RPMI7951 (cell line): ENCODE measurements at regions not wholly inside any gene's neighbourhood (a gene's known extent, or its start where the extent isn't known, plus 50 kb on each side); places are given as distances from the start of the nearest gene placed in this dataset.

Source experiments
- DNase-seq: peaks from one replicate; pipeline ENCODE4 v3.0.0-alpha.2; 2012; ENCODE audit warnings: low read depth

DNA sequence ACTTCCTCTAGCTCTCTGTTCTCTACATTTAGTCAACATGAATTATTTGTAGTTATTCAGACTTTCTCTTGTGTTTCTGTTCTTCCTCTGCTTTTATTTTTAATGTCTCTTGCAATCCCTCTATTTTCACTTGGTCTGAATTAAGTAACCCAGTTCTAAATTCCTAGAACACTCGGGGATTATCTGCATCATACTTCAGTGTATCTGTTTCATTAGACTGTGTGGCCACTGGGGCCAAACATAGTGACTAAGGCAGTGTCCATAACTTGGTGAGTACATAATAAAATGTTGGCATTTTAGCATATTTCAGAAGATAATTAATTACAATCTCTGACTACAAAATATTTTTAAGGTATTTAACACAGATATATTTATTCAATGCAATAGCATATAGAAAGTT lies 1087.2 kb upstream of the B3GALT2 start:
- no peak for DNase-seq

DNA sequence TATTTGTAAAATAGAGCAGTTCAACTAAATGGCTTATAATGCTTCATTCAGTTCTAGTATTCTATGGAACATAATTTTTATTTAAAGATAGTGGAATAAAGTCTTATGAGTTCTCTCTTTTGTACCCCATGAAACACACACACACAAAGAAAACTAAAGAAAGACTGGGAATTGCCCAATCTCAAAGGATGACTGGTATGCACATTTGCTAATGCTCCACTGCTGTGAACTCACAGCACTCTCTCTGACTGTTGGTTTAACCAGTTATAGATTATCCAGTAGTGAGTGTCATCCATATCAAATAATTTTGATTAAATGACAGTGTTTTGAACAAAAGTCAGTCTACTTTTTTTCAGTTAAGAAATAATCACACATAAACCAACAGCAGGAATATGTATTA lies 1082.4 kb upstream of the B3GALT2 start:
- DNase-seq: no peak

DNA sequence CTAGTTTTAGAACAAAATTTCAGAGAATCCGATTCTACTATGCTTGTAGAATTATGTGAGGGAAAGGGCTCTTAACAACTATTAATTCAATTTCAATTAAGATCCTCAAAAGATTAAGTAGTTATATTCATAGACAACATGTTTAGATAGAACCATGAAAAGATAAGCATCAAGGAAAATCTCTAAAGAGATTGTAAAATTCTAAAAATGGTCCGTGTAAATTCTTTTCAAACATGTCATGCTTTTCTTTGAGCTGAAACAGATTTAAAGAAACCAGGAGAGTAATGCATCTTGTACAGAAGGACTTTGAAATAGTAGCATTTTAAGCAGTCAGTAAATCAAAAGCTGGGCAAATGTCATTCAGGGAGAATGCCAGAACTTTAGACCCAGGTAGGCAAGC lies 1080.6 kb upstream of the B3GALT2 start:
- DNase-seq: no peak

DNA sequence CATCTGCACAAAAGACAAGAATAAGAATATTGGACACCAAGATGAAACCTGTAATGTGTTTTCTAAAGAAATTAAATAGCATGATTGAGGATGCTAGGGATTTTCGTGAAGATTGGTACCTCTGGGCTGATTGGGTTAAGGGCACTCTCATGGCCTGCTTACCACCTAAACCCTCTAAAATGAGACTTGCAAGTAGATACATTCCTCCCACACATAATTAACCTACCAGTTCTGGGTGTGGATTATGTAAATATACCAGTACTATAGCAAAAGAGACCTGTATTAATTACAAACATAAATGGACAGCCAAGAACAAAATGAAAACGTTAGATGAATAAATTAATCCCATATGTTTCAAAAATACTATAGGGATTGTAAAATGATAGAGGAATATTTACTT lies 1069.6 kb upstream of the B3GALT2 start:
- DNase-seq: no peak

DNA sequence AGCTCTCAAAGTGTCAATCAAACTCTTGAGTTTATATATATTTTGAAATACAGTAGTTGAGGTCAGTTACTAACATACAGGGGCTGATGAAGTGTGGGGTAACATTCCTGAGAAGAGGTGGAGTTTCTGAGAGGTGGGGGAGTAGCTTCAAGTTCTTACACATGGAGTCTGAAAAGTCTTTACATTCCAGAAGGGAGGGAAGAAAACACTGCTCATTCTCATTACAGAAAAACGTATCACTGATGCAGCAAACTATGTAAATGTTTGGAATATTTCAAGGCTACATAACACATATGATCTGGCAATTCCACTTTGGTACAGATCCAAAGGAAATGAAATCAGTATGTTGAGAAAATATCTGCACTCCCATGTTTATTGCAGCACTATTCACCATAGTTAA lies 1065.8 kb upstream of the B3GALT2 start:
- DNase-seq: no peak

DNA sequence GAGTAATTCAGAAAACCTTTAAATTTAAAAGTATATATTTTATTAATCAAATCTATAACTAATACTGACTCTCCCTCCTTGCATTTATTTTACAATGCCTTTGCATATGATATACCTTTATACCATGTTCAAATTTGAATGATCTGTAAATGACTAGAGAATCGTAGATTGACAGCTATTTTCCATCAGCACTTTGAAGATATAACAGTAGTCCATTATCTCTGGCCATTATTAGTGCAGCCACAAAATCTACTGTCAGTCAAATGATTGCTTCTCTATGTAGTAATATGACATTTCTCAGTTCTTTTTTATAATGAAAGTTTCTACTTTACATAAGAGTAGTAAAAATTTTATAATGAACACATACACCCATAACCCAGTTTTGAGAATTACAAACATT lies 1054.8 kb upstream of the B3GALT2 start:
- no peak for DNase-seq

DNA sequence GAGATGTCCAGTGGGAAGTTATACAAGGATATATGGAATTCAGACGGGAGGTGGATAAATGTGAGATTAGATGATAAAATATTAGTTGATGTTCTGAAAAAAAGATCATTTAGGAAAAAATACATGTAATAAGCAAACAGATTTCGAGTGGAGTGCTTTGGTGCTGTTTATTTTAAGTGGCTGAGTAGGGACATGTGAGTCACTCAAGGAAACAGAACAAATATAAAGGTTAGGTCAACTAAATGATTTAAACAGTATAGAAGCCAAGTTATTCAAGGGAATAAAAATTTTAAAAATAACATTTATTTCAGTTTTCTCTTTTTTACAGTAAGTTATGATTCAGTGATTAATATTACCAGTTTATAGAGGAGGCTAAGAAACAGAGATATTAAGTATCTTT lies 1046.7 kb upstream of the B3GALT2 start:
- DNase-seq: no peak

DNA sequence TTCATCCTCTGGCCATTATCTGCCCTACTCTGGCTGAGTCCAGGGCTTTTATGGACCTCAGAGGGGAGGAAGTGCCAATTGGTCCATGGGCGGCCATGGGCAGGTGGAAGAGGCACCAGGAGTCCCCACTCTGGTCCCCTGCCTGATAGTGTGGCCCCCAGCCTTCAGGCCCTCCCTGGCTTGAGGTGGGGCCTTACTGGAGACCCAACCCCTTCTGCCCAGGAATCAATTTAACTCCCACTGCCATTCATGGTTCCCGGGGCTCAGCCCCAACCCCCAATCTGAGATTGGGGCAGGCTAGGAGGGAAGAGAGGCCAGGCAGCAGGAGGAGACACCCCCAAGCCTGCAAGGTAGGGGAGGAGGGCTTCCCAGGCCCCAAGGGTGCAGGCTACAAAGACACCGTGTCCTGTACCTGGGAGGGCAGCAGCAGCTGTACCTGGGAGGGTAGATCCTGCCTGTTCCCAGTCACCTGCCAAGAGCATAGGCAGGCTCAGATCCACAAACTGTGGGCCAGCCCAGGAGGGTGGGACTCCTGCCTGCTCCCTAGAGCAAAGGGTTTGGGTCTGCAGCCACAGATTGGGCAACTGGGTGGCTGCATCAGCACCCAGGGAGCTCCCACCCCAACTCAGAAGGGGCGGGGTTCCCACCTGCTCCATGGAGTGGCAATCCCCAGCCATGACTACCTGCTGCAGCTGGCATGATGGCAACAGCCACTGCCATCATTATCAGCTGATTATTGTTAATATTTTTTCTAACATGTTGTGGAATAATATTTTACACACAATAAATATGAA lies 1044.1 kb upstream of the B3GALT2 start:
- DNase-seq: no peak

DNA sequence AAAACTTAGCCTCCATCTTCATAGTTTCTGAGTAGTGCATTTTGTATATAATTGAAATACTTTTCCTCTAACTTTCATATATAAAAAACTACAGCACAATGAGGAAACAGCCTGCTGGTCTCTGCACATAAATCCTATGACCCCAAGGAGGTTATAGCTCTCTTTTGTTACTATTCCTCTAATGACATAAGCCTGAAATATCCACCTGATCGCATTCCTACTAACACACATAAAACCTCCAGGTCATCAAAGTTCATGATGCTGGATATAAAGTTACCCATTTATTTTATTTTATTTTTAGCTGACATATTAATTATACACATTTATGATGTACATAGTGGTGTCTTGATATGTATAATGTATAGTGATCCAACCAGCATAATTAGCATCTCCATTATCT lies 1042.0 kb upstream of the B3GALT2 start:
- DNase-seq: no peak

DNA sequence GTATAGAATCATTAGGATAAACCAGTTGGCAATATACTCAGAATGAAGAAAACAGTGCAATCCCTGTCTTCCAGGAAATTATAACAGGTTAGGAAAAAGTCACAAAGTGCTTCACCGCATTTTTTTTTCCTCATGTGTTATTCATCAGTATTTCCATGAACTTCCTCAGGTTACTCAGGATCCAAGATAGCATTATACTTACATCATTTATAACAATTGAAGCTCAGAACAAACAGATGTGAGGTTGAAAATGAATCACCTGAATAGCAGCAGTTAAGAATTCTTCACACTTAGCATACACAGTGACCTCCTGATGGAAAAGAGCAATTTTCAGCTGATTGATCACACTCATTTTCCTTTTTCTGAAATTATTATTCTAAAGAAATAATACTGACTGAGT lies 1040.7 kb upstream of the B3GALT2 start:
- DNase-seq: no peak

DNA sequence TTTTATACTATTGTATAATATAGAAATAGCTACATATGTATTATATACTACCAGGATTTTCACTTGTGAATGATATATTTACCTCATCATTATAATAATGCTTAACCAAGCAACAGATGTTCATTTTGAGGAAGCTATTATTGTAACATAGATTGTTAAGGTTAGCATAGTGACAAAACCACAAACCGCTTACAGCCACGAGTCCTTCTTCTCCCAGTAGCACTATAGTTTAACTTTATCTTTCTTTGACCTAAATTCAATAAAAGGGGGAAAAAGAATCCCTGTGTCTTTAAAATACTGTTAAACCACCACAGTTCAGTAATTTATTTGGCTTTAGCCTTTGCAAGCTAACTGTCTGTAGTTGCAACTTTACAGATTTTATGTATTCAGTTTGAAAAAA lies 1039.4 kb upstream of the B3GALT2 start:
- no peak for DNase-seq

DNA sequence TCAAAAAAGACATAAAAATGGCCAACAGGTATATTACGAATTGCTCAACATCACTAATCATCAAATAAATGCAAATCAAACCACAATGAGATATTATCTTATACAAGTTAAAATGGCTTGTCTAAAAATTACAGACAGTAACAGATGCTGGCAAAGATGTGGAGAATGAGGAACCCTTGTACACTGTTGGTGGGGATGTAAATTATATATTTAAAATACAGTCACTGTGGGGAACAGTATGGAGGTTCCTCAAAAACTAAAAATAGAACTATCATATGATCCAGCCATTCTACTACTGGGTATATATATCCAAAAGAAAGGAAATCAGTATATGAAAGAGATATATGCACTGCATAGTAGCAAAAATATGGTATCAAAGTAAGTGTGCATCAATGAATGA lies 1037.2 kb upstream of the B3GALT2 start:
- no peak for DNase-seq

DNA sequence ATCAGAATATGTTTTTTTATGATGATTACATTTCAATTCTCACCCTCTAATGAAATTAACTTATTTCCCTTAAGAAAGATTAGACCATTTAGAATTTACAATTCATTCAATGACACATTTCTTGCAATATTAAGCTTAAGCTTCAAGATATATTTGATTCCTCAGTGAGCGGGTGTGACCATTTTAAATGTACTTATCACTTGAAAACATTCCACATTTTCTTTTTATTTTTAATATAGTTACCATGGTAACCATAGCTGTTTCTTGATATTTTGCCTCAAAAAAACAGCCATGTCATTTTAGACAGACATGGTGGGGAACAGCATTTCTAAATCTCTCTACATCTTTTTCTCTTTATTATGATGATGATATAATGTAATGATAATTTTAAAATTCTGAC lies 1029.0 kb upstream of the B3GALT2 start:
- no peak for DNase-seq

DNA sequence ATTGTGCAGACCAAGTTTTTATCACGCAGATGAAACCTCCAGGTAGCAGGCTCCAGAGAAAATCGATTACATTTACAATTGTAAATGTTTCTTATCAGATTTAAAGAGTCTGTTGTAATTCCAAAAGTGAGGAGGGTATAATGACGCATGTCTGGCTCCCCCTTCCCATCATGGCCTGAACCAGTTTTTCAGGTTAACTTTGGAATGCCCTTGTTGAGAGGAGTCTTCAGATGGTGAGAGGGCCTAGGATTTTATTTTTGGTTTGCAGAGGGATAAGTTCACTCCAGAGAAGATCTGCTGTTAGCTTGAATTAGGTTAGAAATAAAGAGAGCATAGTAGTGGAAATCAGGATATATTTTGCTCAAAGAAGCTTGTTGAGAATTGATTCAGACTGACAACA lies 1028.3 kb upstream of the B3GALT2 start:
- no peak for DNase-seq

DNA sequence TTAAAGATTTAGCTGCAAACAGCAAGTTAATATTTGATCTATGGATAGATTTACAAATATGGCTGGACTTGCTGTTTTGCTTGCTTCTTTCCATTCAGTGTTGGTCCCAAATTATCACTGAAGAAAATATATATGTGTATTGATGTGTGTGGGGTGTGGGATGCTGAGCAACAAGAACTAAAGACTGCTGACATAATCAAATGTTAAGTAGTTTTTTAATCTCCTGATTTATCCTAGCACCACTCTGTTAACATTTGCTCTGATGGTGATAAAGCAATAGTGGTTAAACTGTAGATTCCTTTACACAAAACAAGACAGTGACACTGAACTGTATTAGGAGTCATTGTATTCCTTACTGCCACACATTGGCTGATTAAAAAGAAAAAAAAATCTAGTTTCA lies 1023.5 kb upstream of the B3GALT2 start:
- DNase-seq: no peak

DNA sequence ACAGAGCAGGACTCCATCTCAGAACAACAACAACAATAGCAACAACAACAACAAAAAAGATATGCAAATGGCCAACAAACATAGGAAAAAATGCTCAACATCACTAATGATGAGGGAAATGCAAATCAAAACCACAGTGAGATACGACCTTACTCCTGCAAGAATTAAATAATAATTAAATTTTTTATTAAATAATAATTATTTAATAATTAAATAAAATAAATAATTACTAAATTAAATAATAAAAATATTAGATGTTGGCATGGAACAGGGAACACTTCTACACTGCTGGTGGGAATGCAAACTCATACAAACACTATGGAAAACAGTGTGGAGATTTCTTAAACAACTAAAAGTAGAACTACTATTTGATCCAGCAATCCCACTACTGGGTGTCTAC lies 1022.3 kb upstream of the B3GALT2 start:
- DNase-seq: no peak

DNA sequence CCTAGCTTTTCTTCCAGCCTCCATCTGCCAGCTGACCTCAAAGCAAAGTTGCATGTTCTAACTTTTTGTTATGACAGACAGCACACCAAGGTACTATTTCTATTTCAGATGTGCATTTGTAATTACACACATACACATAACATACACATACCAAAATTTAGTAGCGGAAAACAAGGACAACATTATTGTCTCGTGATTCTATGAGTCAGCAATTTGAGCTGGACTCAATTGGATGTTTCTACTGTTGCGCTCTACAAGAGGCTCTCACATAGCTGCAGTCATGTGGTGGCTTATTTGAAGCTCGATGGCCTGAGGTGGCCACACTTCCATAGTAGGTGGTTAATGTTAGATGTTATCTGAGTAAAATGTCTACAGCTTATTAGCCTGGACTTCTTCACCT lies 1010.1 kb upstream of the B3GALT2 start:
- DNase-seq: no peak

DNA sequence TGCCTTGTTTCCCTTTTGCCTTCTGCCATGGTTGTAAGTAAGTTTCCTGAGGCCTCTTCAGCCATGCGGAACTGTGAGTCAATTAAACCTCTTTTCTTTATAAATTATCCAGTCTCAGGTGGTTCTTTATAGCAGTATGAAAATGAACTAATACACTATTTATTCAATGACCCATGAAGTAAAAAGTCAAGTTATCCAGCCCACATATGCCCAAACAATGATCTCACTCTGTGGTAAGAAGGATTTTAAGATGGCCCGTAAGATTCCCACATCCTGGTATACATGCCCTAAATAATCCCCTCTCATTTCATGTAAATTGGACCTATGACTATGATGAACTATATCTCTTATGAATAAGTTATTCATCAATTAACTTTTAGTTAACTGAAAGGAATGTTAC lies 1008.3 kb upstream of the B3GALT2 start:
- DNase-seq: no peak

DNA sequence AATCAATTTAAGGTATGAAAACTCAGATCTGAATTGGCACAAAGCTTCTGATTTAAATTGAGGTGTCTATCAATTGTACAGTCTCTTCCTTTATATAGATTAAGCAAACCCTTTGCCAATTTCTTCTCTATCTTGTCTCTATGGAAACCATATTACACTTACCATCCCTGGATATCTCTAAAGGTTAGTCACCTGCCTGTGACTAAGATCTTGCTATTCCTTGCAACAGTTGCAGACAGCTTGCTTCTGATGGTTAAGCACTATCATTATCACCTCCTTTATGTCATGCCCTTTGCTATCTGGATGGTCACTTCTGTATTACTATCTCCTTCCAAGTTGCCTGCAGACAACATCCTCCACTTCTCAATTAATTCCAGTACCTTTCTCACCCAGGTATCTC lies 998.6 kb upstream of the B3GALT2 start:
- DNase-seq: no peak

DNA sequence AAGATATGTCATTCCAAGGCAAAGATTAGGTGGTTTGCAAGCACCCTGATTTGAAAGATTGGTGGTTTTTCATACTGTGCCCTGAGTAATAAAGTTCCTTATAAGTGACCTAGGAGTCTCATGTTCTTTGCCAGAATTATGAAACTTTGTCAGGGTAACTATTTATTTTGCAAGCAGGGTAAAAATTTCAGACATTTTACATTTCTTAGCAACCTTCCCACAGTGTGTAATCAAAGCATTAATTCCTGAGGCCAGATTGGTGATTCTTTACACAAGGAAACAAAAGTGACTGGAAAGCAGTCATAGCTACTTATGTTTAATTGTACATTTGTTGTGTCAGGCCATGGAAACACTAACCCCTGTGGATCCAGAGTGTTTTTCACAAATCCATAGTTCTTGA lies 998.0 kb upstream of the B3GALT2 start:
- DNase-seq: no peak

DNA sequence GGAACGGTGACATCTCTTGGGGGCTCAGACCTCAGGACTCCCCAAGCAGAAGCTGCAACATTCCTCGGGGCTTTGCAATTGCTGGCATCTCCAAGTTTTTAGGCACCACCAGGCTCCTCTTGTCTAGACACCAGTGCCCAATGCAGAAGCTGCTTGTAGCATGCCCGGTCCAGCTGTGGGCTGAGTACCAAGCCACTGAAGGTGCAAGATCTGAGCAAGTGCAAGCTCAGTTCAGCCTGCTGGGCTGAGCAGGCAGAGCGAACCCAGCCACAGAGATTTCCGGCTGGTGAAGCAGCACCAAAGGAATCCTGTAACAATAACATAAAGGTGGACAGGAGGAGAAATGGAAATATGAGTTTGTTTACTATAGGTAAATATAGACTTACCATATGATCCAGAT lies 995.4 kb upstream of the B3GALT2 start:
- DNase-seq: no peak

DNA sequence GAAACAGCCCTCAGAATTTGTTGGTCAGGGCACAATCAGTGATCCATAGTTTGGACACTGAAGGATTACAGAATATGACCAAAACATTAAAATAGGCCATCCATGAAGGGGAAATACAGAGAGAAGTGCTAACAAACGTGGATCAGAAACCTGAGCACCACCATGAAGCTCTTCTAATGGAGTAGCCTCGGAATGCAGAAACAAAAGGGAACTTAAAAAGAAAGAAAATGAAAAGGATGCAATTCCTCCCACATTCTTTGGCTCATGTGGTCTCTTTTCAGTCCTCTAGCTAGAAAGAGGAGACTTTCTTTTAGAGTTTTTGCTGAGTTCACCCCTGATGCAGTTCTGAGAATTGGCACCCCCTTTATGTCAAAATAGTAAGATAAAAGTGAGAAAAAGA lies 989.8 kb upstream of the B3GALT2 start:
- DNase-seq: no peak

DNA sequence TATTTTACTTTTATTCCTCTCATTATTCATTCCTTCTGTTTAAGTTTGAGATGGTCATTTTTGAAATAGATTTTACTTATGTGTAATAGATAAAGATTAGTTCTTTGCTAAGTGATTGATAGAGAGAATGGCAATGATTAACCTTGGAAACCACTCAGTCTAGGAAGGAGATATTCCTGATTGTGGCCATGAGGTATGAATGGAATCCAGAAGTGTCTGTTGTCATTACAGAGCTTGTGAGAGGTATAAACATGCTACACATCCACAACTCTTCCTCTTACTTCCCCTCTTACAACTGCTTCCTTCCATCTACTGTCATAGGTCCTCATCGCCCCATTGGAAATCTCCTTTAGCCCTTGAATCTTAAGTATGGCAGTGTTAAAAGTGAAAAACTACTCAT lies 988.8 kb upstream of the B3GALT2 start:
- no peak for DNase-seq

DNA sequence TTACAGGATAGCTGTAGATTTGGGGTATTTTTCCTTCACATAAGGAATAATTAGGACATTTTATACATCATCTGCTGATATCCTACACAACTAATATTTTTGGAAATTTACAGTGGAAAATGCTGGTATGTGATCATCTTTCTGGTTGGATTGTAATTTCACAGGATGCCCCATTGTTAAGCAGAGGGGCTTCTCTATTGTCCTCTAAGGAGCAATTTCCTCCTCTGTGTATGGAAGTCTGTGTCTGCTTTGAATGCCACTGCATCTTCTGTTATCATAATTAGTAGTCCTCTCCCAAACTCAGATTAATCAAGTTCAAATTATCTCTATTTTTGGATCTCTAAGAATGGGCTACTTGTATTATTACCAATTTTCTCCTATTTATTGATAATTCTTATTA lies 988.1 kb upstream of the B3GALT2 start:
- DNase-seq: no peak
